Stomach (tissue), 8 donors: ENCODE measurements at regions not wholly inside any gene's neighbourhood (a gene's known extent, or its start where the extent isn't known, plus 50 kb on each side); places are given as distances from the start of the nearest gene placed in this dataset.

Experiments
- DNase-seq, 2 donors: peaks; one replicate each; pipeline versions ENCODE4 v3.0.0 to v3.0.0-alpha.2; 2013 to 2019
- H3K27ac ChIP-seq, 5 donors: fragments of 200-600 bp in 4 of 5; sonication (generic) in 4 of 5; one replicate each; pipeline ENCODE4 v1.5.1; 2013 to 2019; ENCODE audit warnings: mild to moderate bottlenecking in 1 of 5, moderate library complexity in 1 of 5
- H3K27me3 ChIP-seq, 3 donors: fragments of 200-600 bp; sonication (generic); one replicate each; pipeline ENCODE4 v1.5.1; 2017 to 2019; ENCODE audit warnings: mixed run types in 1 of 3
- H3K36me3 ChIP-seq, 4 donors: fragments of 200-600 bp; sonication (generic); 1 replicate in 3 of 4; 2 replicates in 1 of 4; pipeline ENCODE4 v1.5.1; 2016 to 2019
- H3K4me1 ChIP-seq, 4 donors: fragments of 200-600 bp; sonication (generic); one replicate each; pipeline ENCODE4 v1.5.1; 2016 to 2019
- H3K4me3 ChIP-seq, 4 donors: fragments of 200-600 bp; sonication (generic) in 3 of 4; one replicate each; pipeline ENCODE4 v1.5.1; 2016 to 2019; ENCODE audit warnings: mild to moderate bottlenecking in 1 of 4
- H3K9me3 ChIP-seq, 4 donors: fragments of 200-600 bp; sonication (generic); one replicate each; pipeline ENCODE4 v1.5.1; 2016 to 2019
- CTCF ChIP-seq, 7 experiments: fragments of 450-650 bp in 4 of 7; fragments of 200-600 bp in 3 of 7; sonication (generic) in 3 of 7; IDR thresholded peaks; one replicate each; pipeline ENCODE4 v1.5.1; 2016 to 2019; ENCODE audit warnings: antibody characterized with exemption in 7 of 7, control low read depth in 2 of 7, mild to moderate bottlenecking in 1 of 7
- EP300 ChIP-seq: sonication (generic); formaldehyde crosslinking; IDR thresholded peaks from one replicate; pipeline ENCODE4 v1.6.1; 2017; ENCODE audit warnings: antibody characterized with exemption
- POLR2A ChIP-seq, 4 donors: fragments of 450-650 bp; IDR thresholded peaks; one replicate each; pipeline ENCODE4 v1.6.1; 2016; ENCODE audit warnings: antibody characterized with exemption in 4 of 4, control low read depth in 2 of 4, mild to moderate bottlenecking in 1 of 4, moderate library complexity in 1 of 4
- POLR2AphosphoS5 ChIP-seq, 3 donors: sonication (generic); formaldehyde crosslinking; IDR thresholded peaks; one replicate each; pipeline ENCODE4 v1.6.1; 2016; ENCODE audit warnings: antibody characterized with exemption in 3 of 3
- WGBS, 5 donors: extraction: QIAGEN DNeasy Blood & Tissue Kit in 3 of 5; methylation state at CpG; one replicate each; pipeline versions ENCODE4 v1.1.5 to v1.1.7; 2013 to 2018; 5-methylcytosine and 5-hydroxymethylcytosine counted together
- intact Hi-C: fragments of 100-400 bp; cut with DNase I; formaldehyde crosslinking; loops from one replicate; pipeline ENCODE4 v1.15.1; 2023; ENCODE audit warnings: low total_unique reads
- donor health status: healthy with polysubstance abuse.
- donor health status: Bipolar disorder and iron deficiency.
- donor health status: healthy.

GRCh38 chr10:113453351-113453750 is 99.5 kb upstream of the HABP2 start:
- intact Hi-C loops, result no loop called here
- Histone ChIP-seq H3K4me3 (no peak overlapping the region), H3K4me1 (peaks cover 6 to 19% (median 9%) of the 10 kb centered on the region in 4 donors), H3K9me3 (no peaks in the 10 kb centered on the region), H3K27ac (no peak overlapping the region), H3K27me3 (no peaks in the 10 kb centered on the region), H3K36me3 (no peaks in the 10 kb centered on the region)
- TF ChIP-seq POLR2A (IDR thresholded peaks at IDR 0.05), result no peak
- TF ChIP-seq CTCF (IDR thresholded peaks at IDR 0.05), result no peak
- no peak for TF ChIP-seq EP300
- TF ChIP-seq POLR2AphosphoS5 (IDR thresholded peaks at IDR 0.05), result no peak
- 89 to 91% (median 90%) methylated on average over 6 of the region's 6 CpGs for WGBS, 5 donors
- no peak for DNase-seq

GRCh38 chr10:113454341-113455061 is 98.4 kb upstream of the HABP2 start:
- H3K27me3 ChIP-seq, result no peaks in the 10 kb centered on the region
- H3K4me1 ChIP-seq, result peaks cover 6 to 19% (median 9%) of the 10 kb centered on the region in 4 donors
- TF ChIP-seq POLR2A (IDR thresholded peaks at IDR 0.05), result no peak
- peak in 5 of 7 experiments; percentile 58 to 75 (median 67) for TF ChIP-seq CTCF (IDR thresholded peaks at IDR 0.05)
- H3K27ac ChIP-seq, result peak overlapping the region in 1 of 5 donors; percentile 23
- DNase-seq, result peak; percentile 64 to 67
- peak overlapping the region in 1 of 4 donors; percentile 5 for H3K4me3 ChIP-seq
- H3K9me3 ChIP-seq, result no peaks in the 10 kb centered on the region
- no peaks in the 10 kb centered on the region for H3K36me3 ChIP-seq
- WGBS, 5 donors, result 4 to 9% (median 6%) methylated on average over 15 of the region's 15 CpGs
- intact Hi-C loops, result no loop called here

- DNase-seq, result no peak
- Histone ChIP-seq H3K27me3 (no peaks in the 10 kb centered on the region), H3K9me3 (no peaks in the 10 kb centered on the region), H3K36me3 (no peaks in the 10 kb centered on the region), H3K4me1 (peaks cover 6 to 19% (median 9%) of the 10 kb centered on the region in 4 donors), H3K27ac (no peak overlapping the region), H3K4me3 (no peak overlapping the region)
- TF ChIP-seq POLR2AphosphoS5 (IDR thresholded peaks at IDR 0.05) (no peak), EP300 (no peak), POLR2A (IDR thresholded peaks at IDR 0.05) (no peak), CTCF (IDR thresholded peaks at IDR 0.05) (no peak)
- WGBS, 5 donors, result 31 to 53% (median 42%) methylated on average over 3 of the region's 3 CpGs
- intact Hi-C loops, result no loop called here
Observed at GRCh38 chr10:113455947-113456346, 96.9 kb upstream of the HABP2 start.

GRCh38 chr10:113456741-113457140 is 96.1 kb upstream of the HABP2 start:
- intact Hi-C loops, result no loop called here
- Histone ChIP-seq H3K4me1 (peaks cover 6 to 19% (median 9%) of the 10 kb centered on the region in 4 donors), H3K27me3 (no peaks in the 10 kb centered on the region), H3K4me3 (no peak overlapping the region), H3K36me3 (no peaks in the 10 kb centered on the region), H3K9me3 (no peaks in the 10 kb centered on the region), H3K27ac (no peak overlapping the region)
- DNase-seq, result no peak
- TF ChIP-seq POLR2A (IDR thresholded peaks at IDR 0.05) (no peak), CTCF (IDR thresholded peaks at IDR 0.05) (no peak), EP300 (no peak), POLR2AphosphoS5 (IDR thresholded peaks at IDR 0.05) (no peak)
- WGBS, 5 donors, result 88 to 95% (median 90%) methylated on average over 6 of the region's 6 CpGs
